Fibroblast of the conjunctiva (primary cell): ENCODE measurements at regions not wholly inside any gene's neighbourhood (a gene's known extent, or its start where the extent isn't known, plus 50 kb on each side); places are given as distances from the start of the nearest gene placed in this dataset.
A peak's percentile ranks its signal among the peaks of the same experiment; 100 is the strongest.
"Not testable (repeated sequence)": the region's sequence is repeated elsewhere in the genome, so short reads cannot be mapped to it uniquely, and the experiment has no call there.

Experiments used
- DNase-seq: peaks from one replicate; pipeline ENCODE4 v3.0.0-alpha.2; 2010; ENCODE audit warnings: low read depth

DNA sequence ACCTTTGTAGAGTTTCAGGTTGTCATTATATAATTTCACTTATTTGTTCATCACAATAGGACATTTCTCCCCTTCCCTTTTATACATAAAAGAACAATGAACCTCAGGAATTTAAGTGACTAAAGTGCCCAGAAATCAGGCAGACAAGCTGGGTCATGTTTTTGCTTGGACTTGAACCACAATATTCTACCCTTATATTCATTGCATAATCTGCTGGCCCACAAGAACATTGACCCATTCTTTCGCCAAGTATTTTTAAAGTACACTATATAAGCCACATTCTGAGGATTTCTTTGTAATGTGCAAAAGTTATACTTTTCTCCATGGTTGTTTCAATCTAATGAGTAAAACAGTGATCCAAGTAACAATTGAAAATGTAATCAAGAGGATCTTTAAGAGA lies 637.5 kb upstream of the SLIT2 start:
- no peak for DNase-seq

GRCh38 chr4:19596342-19596741 lies 655.4 kb upstream of the SLIT2 start:
- no peak for DNase-seq

GRCh38 chr4:19592391-19592790 lies 659.3 kb upstream of the SLIT2 start:
- no peak for DNase-seq

DNA sequence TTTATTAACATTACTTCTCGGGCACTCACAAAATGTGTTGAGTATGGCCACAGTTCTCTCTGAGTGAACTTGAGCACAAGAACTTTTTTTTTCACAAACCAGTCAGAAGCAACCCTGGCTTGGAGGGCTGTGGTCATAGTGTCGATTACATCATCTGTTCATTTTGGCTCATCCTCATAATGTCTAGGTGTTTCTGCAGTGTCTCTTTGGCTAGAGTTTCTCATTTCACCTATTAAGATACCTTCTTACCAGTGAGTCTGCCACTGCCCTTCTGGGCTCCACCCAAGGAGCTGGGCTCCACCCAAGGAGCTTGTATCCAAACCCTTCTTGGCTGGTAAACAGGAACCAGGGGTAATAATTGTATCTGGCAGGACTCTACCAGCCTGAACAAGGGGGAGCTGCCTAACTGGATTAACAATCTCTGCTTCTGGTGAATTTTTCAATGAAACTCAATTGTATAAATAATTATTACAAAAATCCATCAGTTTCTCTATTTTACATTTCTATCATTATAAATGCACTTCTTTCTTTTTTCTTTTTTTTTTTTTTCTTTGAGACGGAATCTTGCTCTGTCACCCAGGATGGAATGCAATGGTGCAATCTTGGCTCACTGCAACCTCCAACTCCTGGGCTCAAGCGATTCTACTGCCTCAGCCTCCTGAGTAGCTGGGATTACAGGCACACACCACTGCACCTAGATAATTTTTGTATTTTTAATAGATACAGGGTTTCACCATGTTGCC lies 667.7 kb upstream of the SLIT2 start:
- no peak for DNase-seq

- peak; percentile 16 for DNase-seq
These were observed 671.6 kb upstream of the SLIT2 start for GRCh38 chr4:19580095-19580494.

- DNase-seq: no peak
These were observed 672.1 kb upstream of the SLIT2 start for GRCh38 chr4:19579608-19580007.

DNA sequence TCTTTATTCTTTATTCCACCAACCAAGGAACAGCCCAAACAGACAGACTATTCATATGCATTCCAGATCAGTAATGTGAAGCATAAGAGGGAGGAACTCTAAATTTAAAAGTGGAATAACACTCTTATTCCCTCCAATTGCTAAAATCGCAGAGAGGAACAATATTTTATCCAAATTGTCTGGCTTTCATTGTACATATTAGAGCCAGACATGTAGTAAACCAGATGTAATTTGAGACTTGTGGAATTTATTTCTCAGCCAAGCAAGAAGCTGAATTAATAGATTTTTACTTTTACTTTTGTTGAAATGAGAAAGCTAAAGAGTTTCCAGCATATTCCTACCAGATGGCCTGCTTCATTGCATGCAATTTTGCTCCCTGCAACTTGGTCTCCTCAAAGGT lies 674.6 kb upstream of the SLIT2 start:
- peak; percentile 23 for DNase-seq

DNA sequence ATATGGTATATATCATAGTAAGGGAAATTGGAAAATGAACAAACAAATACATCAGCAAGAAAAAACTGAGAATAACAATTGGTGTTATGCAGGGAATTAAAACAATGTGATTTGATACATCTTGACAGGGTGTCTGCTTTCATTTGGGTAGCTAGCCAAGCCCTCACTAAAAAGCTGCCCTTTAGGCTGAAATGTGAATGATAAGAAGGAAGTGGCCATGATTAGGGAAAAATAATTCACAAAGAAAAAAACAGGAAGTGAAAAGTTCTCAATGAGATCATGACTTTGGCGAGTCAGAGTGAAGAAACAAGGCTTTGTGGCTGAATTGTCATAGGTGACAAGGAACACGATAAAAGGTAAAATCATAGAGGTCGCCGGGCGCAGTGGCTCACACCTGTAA lies 675.8 kb upstream of the SLIT2 start:
- DNase-seq: no peak

DNA sequence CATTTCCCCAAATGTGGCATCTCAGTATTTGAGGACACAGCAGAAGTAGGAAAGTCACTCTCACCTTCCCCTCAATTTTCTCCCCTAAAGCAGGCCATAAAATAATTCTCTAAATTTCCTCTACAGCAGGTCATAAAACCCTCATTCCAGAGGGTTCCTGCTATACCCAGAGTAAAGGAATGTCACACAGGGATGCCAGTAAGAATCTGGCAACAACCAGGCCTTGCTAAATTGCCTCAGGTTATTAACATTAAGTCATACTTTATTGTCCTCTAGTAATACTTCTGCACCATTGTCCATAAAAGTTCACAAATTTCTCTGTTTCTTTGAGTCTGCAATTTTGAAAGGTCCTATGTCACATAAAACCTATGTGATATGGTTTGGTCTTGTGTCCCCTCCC lies 685.7 kb upstream of the SLIT2 start:
- DNase-seq: no peak

DNA sequence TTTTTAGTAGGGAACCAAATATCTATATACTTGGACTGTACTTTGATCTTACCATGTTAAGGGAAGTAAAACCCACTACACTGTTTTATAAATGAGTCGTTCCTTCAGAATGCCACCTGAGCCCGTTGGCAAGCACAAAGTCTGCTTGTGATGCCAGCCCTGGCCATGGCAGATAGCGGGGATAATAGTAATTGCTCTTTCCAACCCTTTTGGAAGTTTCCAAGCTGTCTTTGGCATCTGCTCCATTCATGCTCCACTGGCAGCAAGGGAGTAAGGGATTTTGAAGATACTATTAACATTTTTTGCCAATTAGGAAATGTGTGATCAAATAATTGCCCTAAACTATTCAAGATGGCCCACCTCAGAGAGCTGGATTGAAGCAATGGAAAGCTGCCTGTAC lies 689.2 kb upstream of the SLIT2 start:
- no peak for DNase-seq

- no peak for DNase-seq
These were observed 694.5 kb upstream of the SLIT2 start for GRCh38 chr4:19557161-19557560.

GRCh38 chr4:19556276-19556675 lies 695.4 kb upstream of the SLIT2 start:
- not testable (repeated sequence) for DNase-seq

DNA sequence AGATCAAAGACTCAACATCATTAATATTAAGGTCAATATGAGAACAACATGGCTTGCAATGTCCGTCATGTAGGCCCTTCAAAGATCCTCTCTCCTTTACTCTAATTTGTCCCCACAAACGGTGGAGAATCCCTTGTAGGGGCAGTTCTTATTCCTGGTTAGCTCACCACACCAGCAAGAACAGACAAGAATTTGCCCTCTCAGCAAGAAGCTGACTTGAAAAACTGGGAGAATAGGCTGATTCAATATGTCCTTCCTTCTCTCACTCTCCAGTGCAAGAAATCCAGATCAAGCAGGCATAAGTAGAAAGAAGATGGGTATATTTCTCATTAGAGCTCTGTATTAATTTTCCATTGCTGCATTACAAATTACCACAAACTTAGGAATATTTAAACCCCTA lies 704.2 kb upstream of the SLIT2 start:
- no peak for DNase-seq

- no peak for DNase-seq
These were observed 707.1 kb upstream of the SLIT2 start for GRCh38 chr4:19544446-19545125.

DNA sequence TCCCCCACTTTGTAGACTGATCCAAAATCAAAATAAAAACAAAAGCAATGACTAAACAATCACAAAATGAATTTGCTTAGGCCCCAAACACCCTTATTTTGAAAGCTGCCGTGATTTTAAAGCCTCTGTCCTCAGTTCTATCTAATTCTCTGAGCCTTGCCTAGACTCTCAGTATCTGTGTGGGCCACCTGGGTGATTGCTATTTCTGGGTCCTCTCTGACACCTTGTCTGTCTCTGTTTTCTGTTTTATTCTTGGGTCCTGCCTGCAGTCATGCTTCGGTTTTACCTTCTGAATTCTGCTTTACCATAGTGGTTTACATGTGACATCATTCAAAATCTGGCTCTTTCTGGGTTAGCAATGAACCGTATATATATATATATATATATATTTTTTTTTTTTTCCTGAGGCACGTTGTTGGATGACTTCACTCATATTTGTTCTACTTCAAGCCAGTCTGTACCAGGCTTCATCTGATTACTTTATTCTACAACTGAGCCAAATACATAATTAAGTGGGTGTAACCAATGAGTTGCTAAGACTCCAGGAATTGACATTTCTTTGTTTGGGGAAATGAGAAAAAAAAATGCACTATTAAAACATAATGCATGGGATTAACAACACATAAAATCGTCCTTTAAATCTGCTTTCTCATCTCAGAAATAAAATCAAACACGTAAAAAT lies 710.7 kb upstream of the SLIT2 start:
- no peak for DNase-seq

- DNase-seq: no peak
These were observed 712.5 kb upstream of the SLIT2 start for GRCh38 chr4:19539201-19539600.

- DNase-seq: no peak
These were observed 717.5 kb upstream of the SLIT2 start for GRCh38 chr4:19534159-19534558.

DNA sequence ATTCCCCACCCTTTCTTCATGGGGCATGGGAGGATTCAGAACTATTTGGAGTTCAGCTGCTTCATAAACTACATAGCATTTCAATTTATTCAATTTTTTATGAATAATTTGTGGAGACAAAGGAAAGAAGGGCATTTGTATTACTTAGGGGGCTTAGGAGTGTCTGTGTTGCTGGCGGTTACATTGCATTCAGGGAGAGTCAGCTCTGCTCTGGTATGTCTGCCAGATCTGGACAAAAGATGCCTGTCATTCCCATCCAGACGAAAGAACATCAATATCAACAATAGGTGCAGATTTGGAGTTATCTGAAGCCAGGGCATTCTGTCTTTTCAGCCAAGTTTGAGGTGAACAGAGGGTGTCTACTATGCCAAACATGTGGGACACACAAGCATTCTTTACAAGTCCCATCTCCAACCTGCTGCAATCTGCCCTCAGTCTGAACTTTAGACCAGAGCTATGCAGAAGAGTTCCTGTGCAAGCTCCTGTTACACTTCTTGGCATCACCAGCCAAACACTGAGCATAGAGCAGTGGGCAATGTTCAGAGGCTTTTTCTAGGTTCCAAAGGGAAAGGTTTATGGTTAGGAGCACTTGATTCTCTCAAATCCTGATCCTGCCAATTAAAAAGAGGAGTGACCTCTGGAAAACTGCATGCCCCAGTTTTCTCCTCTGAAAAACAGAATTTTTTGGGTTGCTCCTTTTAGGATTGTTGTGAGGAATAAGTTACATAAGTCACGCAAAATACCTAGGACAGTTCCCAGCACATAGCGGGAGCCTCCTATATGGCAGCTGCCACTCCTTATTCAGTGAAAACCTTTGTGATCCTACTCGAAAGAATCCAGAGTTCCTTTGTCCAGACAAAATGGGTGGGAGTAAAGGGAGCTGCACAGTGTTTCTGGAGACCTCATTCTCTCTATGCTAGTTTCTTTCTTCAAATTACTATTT lies 719.5 kb upstream of the SLIT2 start:
- no peak for DNase-seq

GRCh38 chr4:19523964-19524363 lies 727.7 kb upstream of the SLIT2 start:
- DNase-seq: no peak

DNA sequence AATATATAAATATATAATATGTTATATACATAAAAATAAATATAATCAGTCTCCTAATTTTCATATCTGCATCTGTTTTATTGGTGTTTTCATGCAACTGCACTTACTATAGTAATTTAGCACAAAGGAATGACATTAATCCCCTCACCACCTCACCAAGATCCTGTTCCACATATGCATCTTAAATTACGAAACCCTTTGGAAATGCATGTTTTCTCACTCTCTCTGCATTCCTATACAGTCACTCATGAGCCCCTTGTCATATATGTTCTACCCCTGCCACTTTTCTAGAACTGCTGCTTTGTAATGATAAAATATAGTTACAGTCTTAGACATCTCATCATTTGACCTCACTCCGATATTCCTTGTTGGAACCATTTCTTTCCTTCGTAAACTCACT lies 728.7 kb upstream of the SLIT2 start:
- DNase-seq: no peak

- DNase-seq: no peak
These were observed 730.7 kb upstream of the SLIT2 start for GRCh38 chr4:19520939-19521520.
